ENCODE measurements at regions not wholly inside any gene's neighbourhood (a gene's known extent, or its start where the extent isn't known, plus 50 kb on each side); places are given as distances from the start of the nearest gene placed in this dataset.

DNA sequence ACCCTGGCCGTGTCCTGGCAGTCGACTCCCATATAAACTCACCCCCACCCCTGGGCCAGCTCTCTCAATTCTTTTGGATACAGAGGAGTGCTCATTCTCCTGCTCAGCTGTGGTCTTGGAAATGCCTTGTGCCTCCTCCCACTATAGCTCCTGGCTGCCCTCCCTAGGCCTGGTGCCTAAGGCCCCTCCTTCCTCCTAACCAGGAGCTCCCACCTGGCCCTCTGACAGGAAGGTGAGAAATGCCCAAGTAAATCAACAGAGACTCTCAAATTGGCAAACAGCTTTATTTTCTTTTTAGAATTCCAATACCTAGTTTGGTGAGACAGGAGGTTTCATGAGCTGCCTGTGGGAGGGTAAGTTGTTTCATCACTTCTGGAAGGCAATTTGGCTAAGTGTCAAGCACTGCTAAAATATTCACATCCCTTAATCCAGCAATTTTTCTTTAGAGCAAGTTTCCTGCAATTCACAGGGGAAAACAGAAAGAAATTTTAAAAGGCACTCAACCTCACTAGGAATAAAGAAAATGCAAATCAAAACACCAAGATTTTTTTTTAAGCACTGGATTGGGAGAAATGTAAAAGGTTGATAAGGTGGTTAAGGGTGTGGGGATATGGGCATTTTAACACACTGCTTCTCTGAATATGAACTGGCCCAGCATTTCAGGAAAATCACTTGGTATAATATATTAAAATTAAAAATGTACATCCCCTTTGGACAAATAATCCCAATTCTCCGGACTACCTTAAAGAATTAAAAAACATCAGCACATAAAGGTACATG lies 209.7 kb upstream of the ARHGAP20 start:
- TF ChIP-seq CTCF (IDR thresholded peaks at IDR 0.05), result no peak
- H3K27ac Mint-ChIP-seq, result no peak overlapping the region
- peaks cover 5% of the 10 kb centered on the region for H3K4me1 Mint-ChIP-seq (ENCODE audit: low read depth)
- H3K9me3 Mint-ChIP-seq, result peaks cover 2% of the 10 kb centered on the region
- H3K27me3 Mint-ChIP-seq, result no peaks in the 10 kb centered on the region
- intact Hi-C loops (cut with micrococcal nuclease), result no loop called here
- ATAC-seq, result no peak
- no peaks in the 10 kb centered on the region for H3K36me3 Mint-ChIP-seq (ENCODE audit: low read depth)
- CTCF ChIA-PET, result no interaction called here
- DNase-seq, result no peak
- POLR2A ChIA-PET, result no interaction called here
- H3K4me3 Mint-ChIP-seq, result no peak overlapping the region

- no peaks in the 10 kb centered on the region for H3K27me3 Mint-ChIP-seq
- CTCF ChIA-PET, result interaction anchor here (1.2 kb wide), 1 partner anchor 10 kb away, joined by 4 read pairs; no protein-coding TSS in a partner anchor
- POLR2A ChIA-PET, result no interaction called here
- TF ChIP-seq CTCF (IDR thresholded peaks at IDR 0.05), result no peak
- H3K9me3 Mint-ChIP-seq, result peaks cover 2% of the 10 kb centered on the region
- no peak overlapping the region for H3K27ac Mint-ChIP-seq
- DNase-seq, result no peak
- H3K36me3 Mint-ChIP-seq (ENCODE audit: low read depth), result no peaks in the 10 kb centered on the region
- peaks cover 5% of the 10 kb centered on the region for H3K4me1 Mint-ChIP-seq (ENCODE audit: low read depth)
- no peak for ATAC-seq
- intact Hi-C loops (cut with micrococcal nuclease), result no loop called here
- no peak overlapping the region for H3K4me3 Mint-ChIP-seq
Observed at GRCh38 chr11:110919241-110919922, 207.1 kb upstream of the ARHGAP20 start.

GRCh38 chr11:110918351-110918750 lies 206.1 kb upstream of the ARHGAP20 start:
- POLR2A ChIA-PET, result no interaction called here
- TF ChIP-seq CTCF (IDR thresholded peaks at IDR 0.05), result no peak
- no peak for ATAC-seq
- H3K4me3 Mint-ChIP-seq, result no peak overlapping the region
- no peaks in the 10 kb centered on the region for H3K36me3 Mint-ChIP-seq (ENCODE audit: low read depth)
- H3K4me1 Mint-ChIP-seq (ENCODE audit: low read depth), result peaks cover 5% of the 10 kb centered on the region
- no peak for DNase-seq
- intact Hi-C loops (cut with micrococcal nuclease), result no loop called here
- no peaks in the 10 kb centered on the region for H3K27me3 Mint-ChIP-seq
- H3K9me3 Mint-ChIP-seq, result peaks cover 2% of the 10 kb centered on the region
- CTCF ChIA-PET, result interaction anchor here (1.2 kb wide), 1 partner anchor 9 kb away, joined by 4 read pairs; no protein-coding TSS in a partner anchor
- no peak overlapping the region for H3K27ac Mint-ChIP-seq

DNA sequence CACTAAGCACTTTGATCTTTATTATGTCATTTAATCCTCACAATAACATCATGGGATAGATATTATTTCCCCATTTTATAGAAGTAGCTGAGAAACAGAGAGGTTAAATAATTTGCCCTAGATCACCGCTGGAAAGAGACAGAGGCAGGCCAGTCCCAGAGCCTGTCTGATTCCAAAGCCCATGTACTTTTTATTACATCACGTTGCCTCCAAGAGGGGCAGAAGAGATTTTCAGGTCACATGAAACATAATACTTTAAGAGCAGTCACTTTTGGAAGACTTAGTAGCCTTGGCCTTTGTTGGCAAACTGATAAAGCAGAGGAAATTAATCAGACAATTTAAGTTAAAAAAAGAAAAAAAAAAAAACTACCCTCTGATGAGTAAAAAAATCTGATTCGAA lies 200.2 kb upstream of the ARHGAP20 start:
- Mint-ChIP-seq H3K9me3 (peaks cover 2% of the 10 kb centered on the region), H3K36me3 (ENCODE audit: low read depth) (no peaks in the 10 kb centered on the region), H3K27ac (no peak overlapping the region), H3K4me1 (ENCODE audit: low read depth) (peaks cover 18% of the 10 kb centered on the region), H3K4me3 (no peak overlapping the region), H3K27me3 (no peaks in the 10 kb centered on the region)
- ChIA-PET POLR2A (no interaction called here), CTCF (no interaction called here)
- TF ChIP-seq CTCF (IDR thresholded peaks at IDR 0.05), result no peak
- intact Hi-C loops (cut with micrococcal nuclease), result no loop called here
- ATAC-seq (no peak), DNase-seq (no peak)

GRCh38 chr11:110910384-110910783 lies 198.1 kb upstream of the ARHGAP20 start:
- no peaks in the 10 kb centered on the region for H3K27me3 Mint-ChIP-seq
- no peak for ATAC-seq
- intact Hi-C loops (cut with micrococcal nuclease), result no loop called here
- no peak overlapping the region for H3K4me3 Mint-ChIP-seq
- no peaks in the 10 kb centered on the region for H3K36me3 Mint-ChIP-seq (ENCODE audit: low read depth)
- no peak overlapping the region for H3K27ac Mint-ChIP-seq
- ChIA-PET CTCF (interaction anchor here (1.3 kb wide), 1 partner anchor 8 kb away, joined by 4 read pairs; no protein-coding TSS in a partner anchor), POLR2A (no interaction called here)
- TF ChIP-seq CTCF (IDR thresholded peaks at IDR 0.05), result no peak
- no peak for DNase-seq
- H3K4me1 Mint-ChIP-seq (ENCODE audit: low read depth), result peaks cover 21% of the 10 kb centered on the region
- H3K9me3 Mint-ChIP-seq, result peaks cover 2% of the 10 kb centered on the region

All from activated CD8-positive, alpha-beta T cell treated with anti-CD3 and anti-CD28 coated beads for 36 hours (primary cell).